ENCODE measurements at regions not wholly inside any gene's neighbourhood (a gene's known extent, or its start where the extent isn't known, plus 50 kb on each side); places are given as distances from the start of the nearest gene placed in this dataset.

- Histone ChIP-seq H3K4me1 (ENCODE audit: control insufficient read depth, low read length) (no peaks in the 10 kb centered on the region), H3K9me2 (replicated peaks; ENCODE audit: control insufficient read depth, low read length) (no peaks in the 10 kb centered on the region), H3K27me3 (ENCODE audit: control insufficient read depth, low read length) (no peaks in the 10 kb centered on the region), H3K79me2 (ENCODE audit: control insufficient read depth, low read length) (no peaks in the 10 kb centered on the region), H3K4me2 (ENCODE audit: low read length) (no peak overlapping the region), H3K4me3 (ENCODE audit: low read length) (no peak overlapping the region), H3K36me3 (ENCODE audit: control insufficient read depth, low read length) (no peaks in the 10 kb centered on the region), H3K27ac (ENCODE audit: low read depth, low read length) (no peak overlapping the region), H4K20me1 (ENCODE audit: control insufficient read depth, insufficient read depth, low read depth, low read length) (no peaks in the 10 kb centered on the region), H3F3A (ENCODE audit: control insufficient read depth, insufficient read depth) (no peaks in the 10 kb centered on the region), H3K9me3 (ENCODE audit: control insufficient read depth, insufficient read depth, low read length) (no peaks in the 10 kb centered on the region; the same call in 1 of the 2 replicates)
- TF ChIP-seq EZH2phosphoT487 (IDR thresholded peaks at IDR 0.05; ENCODE audit: borderline replicate concordance, low read length), result no peak
- TF ChIP-seq, protein P1, sequence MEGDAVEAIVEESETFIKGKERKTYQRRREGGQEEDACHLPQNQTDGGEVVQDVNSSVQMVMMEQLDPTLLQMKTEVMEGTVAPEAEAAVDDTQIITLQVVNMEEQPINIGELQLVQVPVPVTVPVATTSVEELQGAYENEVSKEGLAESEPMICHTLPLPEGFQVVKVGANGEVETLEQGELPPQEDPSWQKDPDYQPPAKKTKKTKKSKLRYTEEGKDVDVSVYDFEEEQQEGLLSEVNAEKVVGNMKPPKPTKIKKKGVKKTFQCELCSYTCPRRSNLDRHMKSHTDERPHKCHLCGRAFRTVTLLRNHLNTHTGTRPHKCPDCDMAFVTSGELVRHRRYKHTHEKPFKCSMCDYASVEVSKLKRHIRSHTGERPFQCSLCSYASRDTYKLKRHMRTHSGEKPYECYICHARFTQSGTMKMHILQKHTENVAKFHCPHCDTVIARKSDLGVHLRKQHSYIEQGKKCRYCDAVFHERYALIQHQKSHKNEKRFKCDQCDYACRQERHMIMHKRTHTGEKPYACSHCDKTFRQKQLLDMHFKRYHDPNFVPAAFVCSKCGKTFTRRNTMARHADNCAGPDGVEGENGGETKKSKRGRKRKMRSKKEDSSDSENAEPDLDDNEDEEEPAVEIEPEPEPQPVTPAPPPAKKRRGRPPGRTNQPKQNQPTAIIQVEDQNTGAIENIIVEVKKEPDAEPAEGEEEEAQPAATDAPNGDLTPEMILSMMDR (IDR thresholded peaks at IDR 0.05; ENCODE audit: low read depth, low read length, poor library complexity, severe bottlenecking), result no peak
Measured at GRCh38 chr4:188819233-188819632, 680.0 kb downstream of the TRIML1 start.

DNA sequence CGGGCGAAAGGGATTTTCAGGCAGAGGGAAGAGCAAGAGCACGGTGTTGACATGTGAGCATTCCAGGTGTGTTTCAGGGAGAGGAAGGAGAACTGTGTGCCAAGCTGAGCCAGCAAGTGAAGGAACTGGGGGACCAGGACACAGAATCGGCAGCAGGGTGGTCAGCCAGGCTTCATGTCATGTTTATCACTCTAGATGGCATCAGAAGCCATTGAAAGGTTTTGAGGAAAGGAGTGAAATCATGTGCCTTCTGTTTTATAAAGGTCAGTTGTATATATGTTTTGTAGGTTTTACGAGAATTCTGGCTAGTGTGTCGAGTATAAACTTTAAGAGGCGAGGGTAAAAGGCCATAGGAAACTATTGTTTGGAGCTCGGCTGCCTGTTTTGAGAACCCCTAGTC, 682.3 kb downstream of the TRIML1 start:
- Histone ChIP-seq H3K79me2 (ENCODE audit: control insufficient read depth, low read length) (no peaks in the 10 kb centered on the region), H3K4me3 (ENCODE audit: low read length) (no peak overlapping the region), H3K27ac (ENCODE audit: low read depth, low read length) (no peak overlapping the region), H3F3A (ENCODE audit: control insufficient read depth, insufficient read depth) (no peaks in the 10 kb centered on the region), H3K9me2 (replicated peaks; ENCODE audit: control insufficient read depth, low read length) (no peaks in the 10 kb centered on the region), H3K36me3 (ENCODE audit: control insufficient read depth, low read length) (no peaks in the 10 kb centered on the region), H3K9me3 (ENCODE audit: control insufficient read depth, insufficient read depth, low read length) (no peaks in the 10 kb centered on the region; the same call in 1 of the 2 replicates), H3K27me3 (ENCODE audit: control insufficient read depth, low read length) (no peaks in the 10 kb centered on the region), H4K20me1 (ENCODE audit: control insufficient read depth, insufficient read depth, low read depth, low read length) (no peaks in the 10 kb centered on the region), H3K4me1 (ENCODE audit: control insufficient read depth, low read length) (no peaks in the 10 kb centered on the region), H3K4me2 (ENCODE audit: low read length) (no peak overlapping the region)
- TF ChIP-seq, protein P1 (IDR thresholded peaks at IDR 0.05; ENCODE audit: low read depth, low read length, poor library complexity, severe bottlenecking), result no peak
- no peak for TF ChIP-seq EZH2phosphoT487 (IDR thresholded peaks at IDR 0.05; ENCODE audit: borderline replicate concordance, low read length)

DNA sequence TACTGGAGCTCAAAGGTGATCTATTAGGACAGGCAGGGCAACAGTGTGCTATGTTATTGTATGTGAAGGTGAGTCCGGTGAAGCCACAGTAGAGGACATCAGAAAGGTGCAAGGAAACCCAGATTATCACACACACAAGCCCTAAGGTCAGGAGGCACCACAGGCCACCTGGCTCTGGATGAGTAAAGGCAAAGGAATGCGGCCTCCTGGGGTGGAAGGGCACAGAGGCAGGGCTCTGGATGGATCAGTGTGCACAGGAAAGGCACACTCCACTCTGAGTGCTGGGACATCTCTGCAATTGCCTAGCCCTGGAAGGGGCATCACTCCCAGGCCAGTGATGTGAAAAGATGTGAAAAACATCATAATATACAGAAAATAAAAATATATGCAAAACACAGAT, 683.5 kb downstream of the TRIML1 start:
- H3K9me2 ChIP-seq (replicated peaks; ENCODE audit: control insufficient read depth, low read length), result no peaks in the 10 kb centered on the region
- no peak overlapping the region for H3K4me2 ChIP-seq (ENCODE audit: low read length)
- H3K4me1 ChIP-seq (ENCODE audit: control insufficient read depth, low read length), result no peaks in the 10 kb centered on the region
- H3K79me2 ChIP-seq (ENCODE audit: control insufficient read depth, low read length), result no peaks in the 10 kb centered on the region
- H3K27me3 ChIP-seq (ENCODE audit: control insufficient read depth, low read length), result no peaks in the 10 kb centered on the region
- no peaks in the 10 kb centered on the region for H3F3A ChIP-seq (ENCODE audit: control insufficient read depth, insufficient read depth)
- no peak overlapping the region for H3K27ac ChIP-seq (ENCODE audit: low read depth, low read length)
- H3K4me3 ChIP-seq (ENCODE audit: low read length), result no peak overlapping the region
- H3K36me3 ChIP-seq (ENCODE audit: control insufficient read depth, low read length), result no peaks in the 10 kb centered on the region
- no peaks in the 10 kb centered on the region for H4K20me1 ChIP-seq (ENCODE audit: control insufficient read depth, insufficient read depth, low read depth, low read length)
- no peak for TF ChIP-seq EZH2phosphoT487 (IDR thresholded peaks at IDR 0.05; ENCODE audit: borderline replicate concordance, low read length)
- TF ChIP-seq, protein P1 (IDR thresholded peaks at IDR 0.05; ENCODE audit: low read depth, low read length, poor library complexity, severe bottlenecking), result no peak
- H3K9me3 ChIP-seq (ENCODE audit: control insufficient read depth, insufficient read depth, low read length), result no peaks in the 10 kb centered on the region; the same call in 1 of the 2 replicates

All from DOHH2 (cell line).